Lower leg skin (tissue), 4 donors: ENCODE measurements at regions not wholly inside any gene's neighbourhood (a gene's known extent, or its start where the extent isn't known, plus 50 kb on each side); places are given as distances from the start of the nearest gene placed in this dataset.

Source experiments
- DNase-seq, 2 donors: peaks; one replicate each; pipeline ENCODE4 v3.0.0-alpha.2; 2019; ENCODE audit warnings: low spot score in 2 of 2
- H3K4me3 ChIP-seq: fragments of 200-600 bp; sonication (generic); 2 replicates; pipeline ENCODE4 v1.5.1; 2017; ENCODE audit warnings: mild to moderate bottlenecking, low read depth; ENCODE audit not compliant: poor library complexity, severe bottlenecking
- POLR2A ChIP-seq, 2 donors: fragments of 450-650 bp; IDR thresholded peaks; one replicate each; pipeline ENCODE4 v1.6.1; 2016 to 2017; ENCODE audit warnings: antibody characterized with exemption in 2 of 2, mild to moderate bottlenecking in 1 of 2, moderate library complexity in 1 of 2
- WGBS, 2 donors: methylation state at CpG; one replicate each; pipeline ENCODE4 v1.1.5; 2018; 5-methylcytosine and 5-hydroxymethylcytosine counted together
- intact Hi-C: fragments of 100-400 bp; cut with DNase I; formaldehyde crosslinking; loops from one replicate; pipeline ENCODE4 v1.15.0; 2023; ENCODE audit warnings: low total_unique reads
- TF ChIP-seq, protein P1 (sequence below), 3 donors: fragments of 450-650 bp; IDR thresholded peaks; one replicate each; pipeline ENCODE4 v1.5.1; 2016; ENCODE audit warnings: antibody characterized with exemption in 3 of 3, mild to moderate bottlenecking in 3 of 3, moderate library complexity in 2 of 3

- intact Hi-C loops, result no loop called here
- 34 to 41% methylated on average over 11 of the region's 11 CpGs for WGBS, 2 donors
These were observed 66.0 kb upstream of the DOCK1 start for GRCh38 chr10:126839094-126839761.

DNA sequence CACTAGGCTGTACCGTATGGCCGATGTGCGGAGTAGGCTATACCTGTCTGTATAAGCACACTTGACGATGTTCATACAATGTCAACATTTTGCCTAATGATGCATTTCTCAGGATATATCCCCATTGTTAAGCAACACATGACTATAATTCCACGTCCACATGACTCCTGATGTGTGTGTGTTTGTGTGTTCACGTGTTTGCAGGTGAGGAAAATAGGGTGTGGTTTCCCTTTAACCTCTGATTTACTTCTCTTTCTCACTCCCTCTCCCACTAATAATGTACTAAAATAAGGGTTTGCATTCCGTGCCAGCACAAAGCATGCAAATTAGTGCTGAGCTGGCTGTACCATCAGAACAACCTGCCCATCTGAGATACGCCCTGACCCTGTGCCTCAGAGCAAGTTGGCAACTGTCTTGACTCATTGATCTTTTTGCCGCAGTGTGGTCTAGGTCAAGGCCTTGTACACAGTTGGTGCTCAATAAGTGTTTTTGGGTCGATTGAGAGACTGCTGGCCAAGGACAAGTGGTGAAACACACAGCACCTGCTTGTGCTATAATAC, 64.6 kb upstream of the DOCK1 start:
- no peak for DNase-seq
- no peak for TF ChIP-seq POLR2A (IDR thresholded peaks at IDR 0.05)
- TF ChIP-seq, protein P1, sequence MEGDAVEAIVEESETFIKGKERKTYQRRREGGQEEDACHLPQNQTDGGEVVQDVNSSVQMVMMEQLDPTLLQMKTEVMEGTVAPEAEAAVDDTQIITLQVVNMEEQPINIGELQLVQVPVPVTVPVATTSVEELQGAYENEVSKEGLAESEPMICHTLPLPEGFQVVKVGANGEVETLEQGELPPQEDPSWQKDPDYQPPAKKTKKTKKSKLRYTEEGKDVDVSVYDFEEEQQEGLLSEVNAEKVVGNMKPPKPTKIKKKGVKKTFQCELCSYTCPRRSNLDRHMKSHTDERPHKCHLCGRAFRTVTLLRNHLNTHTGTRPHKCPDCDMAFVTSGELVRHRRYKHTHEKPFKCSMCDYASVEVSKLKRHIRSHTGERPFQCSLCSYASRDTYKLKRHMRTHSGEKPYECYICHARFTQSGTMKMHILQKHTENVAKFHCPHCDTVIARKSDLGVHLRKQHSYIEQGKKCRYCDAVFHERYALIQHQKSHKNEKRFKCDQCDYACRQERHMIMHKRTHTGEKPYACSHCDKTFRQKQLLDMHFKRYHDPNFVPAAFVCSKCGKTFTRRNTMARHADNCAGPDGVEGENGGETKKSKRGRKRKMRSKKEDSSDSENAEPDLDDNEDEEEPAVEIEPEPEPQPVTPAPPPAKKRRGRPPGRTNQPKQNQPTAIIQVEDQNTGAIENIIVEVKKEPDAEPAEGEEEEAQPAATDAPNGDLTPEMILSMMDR (IDR thresholded peaks at IDR 0.05), result no peak
- intact Hi-C loops, result no loop called here
- no peak overlapping the region for H3K4me3 ChIP-seq
- WGBS, 2 donors, result 48 to 59% methylated on average over 10 of the region's 10 CpGs

More at GRCh38 chr10:126839094-126839761, 66.0 kb upstream of the DOCK1 start:
- TF ChIP-seq, protein P1 (IDR thresholded peaks at IDR 0.05), result no peak
- TF ChIP-seq POLR2A (IDR thresholded peaks at IDR 0.05), result no peak
- no peak overlapping the region for H3K4me3 ChIP-seq
- DNase-seq, result no peak

DNA sequence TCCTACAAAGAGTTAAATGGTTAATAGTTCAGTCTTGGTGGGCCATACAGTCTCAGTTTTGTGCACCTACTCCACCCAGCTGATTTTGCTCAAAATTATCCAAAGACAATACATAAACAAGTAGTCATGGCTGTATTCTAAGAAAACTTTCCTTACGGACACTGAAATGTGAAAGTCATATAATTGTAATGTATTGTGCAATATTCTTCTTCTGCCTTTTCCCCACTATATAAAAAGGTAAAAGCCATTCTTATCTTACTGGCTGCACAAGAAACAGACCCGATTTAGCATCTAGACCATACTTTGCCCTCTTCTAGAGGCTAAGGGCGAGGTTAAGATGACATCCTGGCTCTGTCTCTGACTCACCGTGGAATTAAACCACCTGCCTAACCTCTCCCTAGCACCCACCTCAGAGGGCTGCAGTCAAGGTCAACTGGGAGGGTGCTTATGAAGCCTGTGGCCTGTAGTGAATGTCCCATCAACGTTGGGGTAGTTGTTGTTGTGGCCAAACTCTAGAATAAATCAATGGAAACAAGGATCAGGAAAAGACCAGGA, 63.8 kb upstream of the DOCK1 start:
- no peak overlapping the region for H3K4me3 ChIP-seq
- TF ChIP-seq, protein P1 (IDR thresholded peaks at IDR 0.05), result no peak
- no peak for TF ChIP-seq POLR2A (IDR thresholded peaks at IDR 0.05)
- WGBS, 2 donors, result 72 to 80% methylated on average over 5 of the region's 5 CpGs
- intact Hi-C loops, result no loop called here
- DNase-seq, result no peak

- DNase-seq, result no peak
- no peak overlapping the region for H3K4me3 ChIP-seq
- intact Hi-C loops, result no loop called here
- TF ChIP-seq, protein P1 (IDR thresholded peaks at IDR 0.05), result no peak
- no peak for TF ChIP-seq POLR2A (IDR thresholded peaks at IDR 0.05)
- WGBS, 2 donors, result 86 to 89% methylated on average over 4 of the region's 4 CpGs
These were observed 62.9 kb upstream of the DOCK1 start for GRCh38 chr10:126842356-126842755.

GRCh38 chr10:126842836-126843235, 62.4 kb upstream of the DOCK1 start:
- intact Hi-C loops, result no loop called here
- TF ChIP-seq POLR2A (IDR thresholded peaks at IDR 0.05), result no peak
- TF ChIP-seq, protein P1 (IDR thresholded peaks at IDR 0.05), result no peak
- H3K4me3 ChIP-seq, result no peak overlapping the region
- WGBS, 2 donors, result 59 to 61% methylated on average over 10 of the region's 10 CpGs
- no peak for DNase-seq
